Right kidney (tissue), 1 donor: ENCODE measurements at regions not wholly inside any gene's neighbourhood (a gene's known extent, or its start where the extent isn't known, plus 50 kb on each side); places are given as distances from the start of the nearest gene placed in this dataset.

Experiments used
- DNase-seq: peaks from one replicate; pipeline ENCODE4 v3.0.0-alpha.2; 2016

DNA sequence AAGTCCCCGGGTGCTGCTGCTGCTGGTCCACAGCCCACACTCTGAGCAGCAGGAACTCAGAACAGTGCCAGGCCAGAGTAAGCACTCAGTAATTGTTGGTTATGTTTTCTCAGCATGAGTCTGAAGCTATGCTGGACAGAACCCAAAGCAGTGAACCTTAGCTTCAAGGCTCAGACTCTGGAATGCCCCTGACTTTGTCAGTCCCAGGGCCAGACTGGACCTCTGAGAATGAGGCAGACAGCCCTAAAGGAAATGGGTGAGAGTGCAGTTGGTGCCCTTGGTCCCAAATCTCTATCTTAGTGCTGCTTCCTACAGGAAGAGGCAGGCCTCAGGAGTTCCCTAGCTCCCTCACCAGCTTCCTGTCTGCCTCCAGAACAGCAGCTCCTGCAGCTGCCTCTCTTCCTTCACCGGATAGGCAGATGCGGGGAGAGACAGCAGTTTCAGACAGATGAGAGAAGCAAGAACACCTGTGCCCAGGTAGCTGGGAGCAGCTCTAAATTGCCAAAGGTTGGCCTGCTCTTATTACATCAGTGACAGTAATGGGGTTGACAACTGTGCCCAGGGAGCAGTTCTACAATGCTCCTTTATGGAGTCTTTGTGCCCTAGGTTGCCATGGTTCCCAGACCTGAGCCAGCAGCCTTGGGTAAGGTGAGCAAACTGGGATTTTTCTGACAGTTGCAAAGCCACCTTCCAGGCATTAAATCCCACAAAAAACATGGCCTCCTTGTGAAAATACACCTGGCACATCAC lies 82.2 kb upstream of the CXCL14 start:
- peak; percentile 23 for DNase-seq

DNA sequence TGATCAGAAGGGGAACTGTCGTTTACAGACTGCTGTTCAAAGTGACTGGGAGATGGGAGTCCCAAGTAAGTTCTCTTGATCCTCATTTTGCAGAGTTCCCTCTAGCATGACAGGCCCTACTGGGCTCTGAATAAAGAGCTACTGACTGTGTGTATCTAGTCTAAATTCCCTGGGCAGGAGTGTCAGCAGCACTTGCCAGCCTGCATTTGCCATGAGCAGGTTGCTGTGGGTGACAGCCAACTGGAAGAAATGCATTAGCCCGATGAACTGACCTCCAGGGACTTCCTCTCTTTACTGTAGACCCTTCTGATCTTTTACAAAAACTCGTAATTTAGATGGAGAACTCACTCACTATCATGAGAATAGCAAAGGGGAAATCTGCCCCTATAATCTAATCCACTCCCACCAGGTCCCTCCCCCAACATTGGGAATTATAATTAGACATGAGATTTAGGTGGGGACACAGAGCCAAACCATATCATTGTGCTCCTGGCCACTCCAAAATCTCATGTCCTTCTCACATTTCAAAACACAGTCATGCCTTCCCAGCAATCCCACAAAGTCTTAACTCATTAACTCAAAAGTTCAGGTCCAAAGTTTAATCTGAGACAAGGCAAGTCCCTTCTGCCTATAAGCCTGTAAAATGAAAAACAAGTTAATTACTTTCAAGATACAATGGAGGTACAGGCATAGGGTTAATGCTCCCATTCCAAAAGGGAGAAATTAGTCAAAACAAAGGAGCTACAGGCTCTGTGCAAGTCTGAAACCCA lies 78.9 kb upstream of the CXCL14 start:
- no peak for DNase-seq

DNA sequence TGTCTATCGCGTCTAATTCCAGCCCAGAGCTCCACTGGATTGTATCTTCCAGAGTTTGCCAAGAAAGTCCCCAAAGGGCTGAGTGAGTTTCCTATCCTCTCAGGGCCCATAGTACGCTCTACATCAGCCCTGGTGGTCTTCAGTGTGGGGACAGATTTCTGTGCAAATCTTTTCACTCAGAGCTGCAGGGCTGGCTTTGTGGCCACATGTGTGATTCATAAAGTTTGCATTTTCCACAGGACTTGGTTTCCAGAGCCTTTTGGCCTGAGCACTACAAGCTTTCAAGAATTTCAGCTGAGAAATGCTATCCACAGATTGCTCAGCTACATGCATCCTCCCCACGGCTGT lies 76.7 kb upstream of the CXCL14 start:
- no peak for DNase-seq

DNA sequence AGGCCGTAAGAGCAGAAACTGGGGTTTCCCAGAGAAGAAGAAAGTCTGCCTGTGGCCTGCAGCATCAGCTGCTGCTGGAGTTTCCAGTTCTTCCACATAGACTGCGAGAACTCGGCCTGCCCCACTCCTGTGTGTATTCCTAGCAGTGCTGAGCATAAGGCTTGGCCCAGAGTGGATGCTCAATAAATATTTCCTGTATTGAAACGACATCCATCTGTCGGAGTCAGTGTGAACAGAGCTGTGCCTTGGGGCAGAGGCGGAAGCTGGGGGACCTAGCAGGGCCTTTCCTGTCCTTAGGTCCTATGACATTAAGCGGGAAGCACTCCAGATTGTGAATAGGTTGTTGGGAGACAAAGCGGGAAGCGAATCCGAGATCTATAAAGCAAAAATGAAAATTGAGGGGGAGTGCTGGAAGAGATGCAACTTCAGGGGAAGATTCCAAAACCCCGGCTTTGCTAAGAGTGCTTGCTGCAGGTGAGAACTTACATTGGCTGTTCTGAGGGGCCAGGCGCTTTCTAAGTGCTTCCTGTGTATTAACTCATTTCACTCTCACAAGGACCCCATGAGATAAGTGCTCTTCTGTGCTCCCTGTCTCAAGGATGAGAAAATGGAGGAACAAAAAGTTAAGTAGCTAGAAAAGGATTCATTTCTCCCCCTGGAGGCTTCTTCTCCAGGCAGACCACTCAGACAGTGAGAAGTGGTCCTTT lies 76.1 kb upstream of the CXCL14 start:
- DNase-seq = no peak

DNA sequence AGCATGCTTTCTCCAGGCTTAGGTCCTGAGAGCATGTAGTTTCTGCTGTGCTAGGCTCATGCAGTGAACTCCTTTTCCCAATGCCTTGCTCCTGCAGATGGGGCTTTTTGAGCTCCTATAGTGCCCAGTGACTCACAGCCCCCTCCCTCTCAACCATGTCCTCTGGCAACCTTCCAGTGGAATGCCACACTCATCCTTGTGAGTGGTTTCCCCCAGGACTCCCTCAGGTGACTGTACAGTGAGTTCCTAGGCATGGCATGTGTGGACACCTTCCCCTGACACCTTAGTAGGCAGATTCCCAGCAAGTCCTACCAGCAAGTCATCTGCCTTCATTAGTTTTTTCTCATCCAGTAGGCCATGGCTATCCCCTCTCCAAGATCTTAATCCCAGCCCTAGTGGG lies 72.4 kb upstream of the CXCL14 start:
- no peak for DNase-seq

DNA sequence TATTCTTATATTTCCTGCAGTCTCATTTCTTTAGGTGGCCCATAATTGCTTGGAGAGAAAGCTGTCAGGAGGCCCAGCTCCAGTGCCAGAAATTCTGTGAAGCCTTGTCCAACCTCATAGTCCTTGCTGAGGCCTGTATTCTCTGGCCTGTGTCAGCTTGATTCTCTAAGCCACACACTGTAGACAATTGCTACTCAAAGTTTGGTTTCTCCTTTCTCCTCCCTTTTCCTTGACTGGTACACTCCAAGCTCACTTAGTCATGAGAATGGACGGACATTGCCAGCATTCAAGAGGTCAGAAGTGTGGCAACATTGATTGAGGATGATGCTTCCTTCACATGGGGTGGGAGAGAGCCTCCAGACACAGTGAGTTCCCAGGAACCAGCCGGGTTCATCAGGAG lies 71.3 kb upstream of the CXCL14 start:
- no peak for DNase-seq

DNA sequence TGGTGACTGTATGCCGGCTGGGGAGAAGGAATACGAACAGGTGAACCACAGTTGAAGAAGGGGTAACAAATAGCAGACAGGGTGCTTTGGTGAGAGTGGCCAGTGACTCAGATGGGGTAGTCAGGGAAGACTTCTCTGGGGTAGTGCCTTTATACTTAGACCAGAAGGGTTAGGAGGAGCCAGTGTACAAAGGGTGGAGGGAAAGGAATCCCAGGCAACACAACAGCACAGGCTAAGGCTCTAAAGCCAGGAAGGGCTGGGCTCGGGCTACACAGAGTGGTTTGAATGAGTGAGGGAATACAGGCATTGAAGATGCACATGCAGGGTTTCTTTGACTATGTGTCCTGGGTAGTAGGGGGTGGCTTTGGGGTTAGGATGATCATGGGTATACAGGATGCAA lies 70.6 kb upstream of the CXCL14 start:
- DNase-seq = no peak

DNA sequence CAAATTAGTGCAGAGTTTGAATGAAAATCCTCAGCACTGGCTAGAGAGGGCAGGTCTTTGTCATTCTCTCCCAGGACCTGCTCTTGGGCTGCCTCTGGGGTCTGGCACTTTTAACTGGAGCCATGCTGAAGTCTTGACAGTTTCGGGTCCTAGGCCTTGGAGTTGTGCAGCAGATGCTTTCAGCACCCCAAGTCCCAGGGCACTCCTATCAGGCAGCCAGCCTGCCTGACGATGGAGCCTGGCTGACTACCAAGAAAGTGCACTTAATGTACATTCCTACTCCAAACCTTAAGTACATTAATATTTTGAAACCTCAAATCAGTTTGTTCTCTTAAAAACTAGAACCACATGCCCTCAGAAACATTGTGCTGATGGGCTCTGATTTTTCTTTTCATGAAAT lies 69.3 kb upstream of the CXCL14 start:
- no peak for DNase-seq

DNA sequence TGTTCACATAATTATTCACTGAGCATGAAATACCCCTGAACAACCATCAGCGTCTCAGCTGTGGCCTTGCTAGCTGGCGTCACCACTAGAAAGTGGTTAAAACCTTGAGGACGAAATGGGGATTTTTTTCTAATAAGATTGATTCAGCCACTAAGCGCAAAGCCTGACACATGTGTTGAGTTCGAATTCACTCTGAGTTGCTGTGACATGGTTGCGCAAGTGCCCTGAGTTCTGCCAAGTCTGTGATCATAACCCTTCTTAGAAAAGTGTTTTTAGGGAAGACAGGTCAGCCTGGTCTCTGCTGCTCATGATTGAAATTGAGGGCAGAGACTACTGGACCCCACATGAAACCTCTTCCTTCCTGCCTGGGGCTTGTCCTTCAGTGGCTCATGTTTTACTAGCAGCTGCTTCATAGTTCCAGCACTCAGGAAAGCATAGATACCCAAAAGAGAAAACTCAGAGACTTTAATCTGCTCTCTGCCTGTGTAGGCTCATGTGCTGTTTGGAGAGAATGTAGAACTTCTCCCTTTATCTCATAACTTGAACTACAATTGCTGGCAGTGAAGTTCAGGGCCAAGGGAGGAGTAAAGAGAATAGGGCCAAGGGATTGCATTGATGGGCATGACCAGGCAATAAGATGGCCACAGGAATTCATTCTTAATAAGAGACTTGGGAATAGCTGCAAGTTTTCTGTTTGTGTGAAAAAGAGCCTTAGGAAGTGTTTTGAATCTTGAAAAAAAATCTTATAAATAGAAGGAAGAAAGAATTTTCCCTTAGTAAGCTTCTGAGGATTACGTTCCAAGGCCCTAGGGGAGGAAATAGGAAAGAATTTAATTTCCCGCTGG lies 66.8 kb upstream of the CXCL14 start:
- no peak for DNase-seq

DNA sequence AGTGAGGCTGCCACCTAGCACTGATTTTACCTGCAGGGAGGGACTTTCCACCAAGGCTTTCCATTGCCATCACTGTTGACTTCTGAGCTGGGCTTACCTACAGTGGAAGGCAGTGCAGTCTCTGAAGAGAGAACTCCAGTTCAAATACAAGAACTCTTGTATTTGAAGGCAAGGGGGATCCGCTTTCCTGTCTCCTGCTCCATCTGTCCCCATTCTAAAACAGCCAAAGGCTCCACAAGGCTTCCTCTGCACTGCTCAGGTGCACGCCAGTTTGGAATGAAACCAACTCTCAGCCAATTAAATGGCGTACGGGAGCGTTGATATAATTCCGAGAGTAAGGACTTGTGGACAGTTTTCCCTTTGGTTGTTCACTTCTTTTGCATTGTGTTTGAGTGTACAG lies 66.0 kb upstream of the CXCL14 start:
- no peak for DNase-seq

DNA sequence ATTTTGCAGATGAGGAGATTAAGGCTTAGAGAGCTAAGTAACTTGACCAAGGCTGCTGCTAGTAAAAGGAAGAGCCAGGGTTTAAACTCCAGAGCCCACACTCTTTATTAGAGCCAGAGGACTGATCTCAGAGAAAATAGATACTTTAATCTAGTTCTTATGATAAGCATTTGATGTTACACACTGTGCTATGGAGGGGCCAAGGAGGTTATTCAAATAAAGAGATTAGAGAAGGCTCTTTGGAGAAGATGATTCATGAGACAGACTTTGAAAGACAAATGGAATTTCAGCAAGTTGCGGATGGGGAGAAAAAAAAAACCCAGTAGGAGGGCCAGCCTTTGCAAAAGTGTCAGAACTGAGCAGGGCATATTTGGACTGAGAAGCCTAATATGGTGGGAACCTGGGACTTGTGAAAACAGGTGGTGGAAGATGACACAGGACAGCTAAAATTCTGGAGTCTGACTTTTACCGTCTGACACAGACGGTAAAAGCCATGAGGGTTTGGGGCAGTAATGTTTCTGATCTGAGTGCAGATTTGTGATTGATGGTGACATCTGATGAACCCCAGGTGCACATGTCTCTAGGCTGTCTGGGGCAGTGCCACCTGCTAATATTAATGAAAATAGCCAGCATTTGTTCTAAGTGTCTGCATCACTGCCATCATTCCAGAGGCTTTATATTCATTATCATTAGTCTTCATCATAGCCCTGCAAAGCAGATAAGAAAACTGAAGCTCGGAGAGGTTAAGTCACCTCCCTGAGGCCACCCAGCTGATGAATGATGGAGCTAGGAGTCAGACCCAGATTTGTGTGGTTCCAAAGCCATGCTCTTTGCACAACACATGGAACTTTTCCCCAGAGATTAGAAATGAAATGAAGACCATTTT lies 65.3 kb upstream of the CXCL14 start:
- no peak for DNase-seq

DNA sequence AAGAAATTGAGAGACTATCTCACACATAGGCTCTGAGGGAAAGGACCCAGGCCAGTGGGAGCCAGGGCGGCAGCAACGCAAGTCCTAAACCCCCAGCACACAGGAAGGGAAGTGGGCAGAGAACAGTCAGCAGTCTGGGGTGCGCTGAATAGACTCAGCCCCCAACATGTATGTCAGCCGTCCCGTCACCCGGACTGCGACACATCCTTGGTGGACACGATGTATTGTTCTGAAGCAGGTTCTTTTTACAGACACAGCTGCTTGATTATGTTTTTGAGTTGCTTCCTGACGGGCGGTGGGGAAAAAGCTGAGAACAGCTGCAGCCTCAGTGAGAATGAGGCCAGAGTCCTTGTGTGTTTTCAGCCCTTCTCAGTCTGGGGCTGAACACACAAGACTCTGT lies 64.1 kb upstream of the CXCL14 start:
- DNase-seq = no peak

DNA sequence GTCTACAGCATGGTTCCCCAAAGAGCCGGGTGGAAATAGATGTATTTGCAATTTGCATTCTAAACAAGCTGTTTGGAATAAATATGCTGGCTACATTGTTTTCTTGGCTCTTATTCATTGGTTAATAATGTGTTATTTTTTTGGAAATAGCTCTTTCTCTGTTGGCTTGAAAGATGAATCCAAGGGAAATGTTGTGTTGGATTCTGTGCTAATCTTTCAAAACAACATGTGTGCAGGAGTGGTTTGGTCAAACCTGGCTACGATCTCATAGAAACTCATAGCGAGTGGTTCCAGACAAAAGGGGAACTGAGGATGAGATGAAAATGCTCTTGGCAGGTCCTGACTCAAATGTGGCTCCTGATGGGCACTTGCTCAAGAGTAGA lies 63.7 kb upstream of the CXCL14 start:
- DNase-seq = no peak

DNA sequence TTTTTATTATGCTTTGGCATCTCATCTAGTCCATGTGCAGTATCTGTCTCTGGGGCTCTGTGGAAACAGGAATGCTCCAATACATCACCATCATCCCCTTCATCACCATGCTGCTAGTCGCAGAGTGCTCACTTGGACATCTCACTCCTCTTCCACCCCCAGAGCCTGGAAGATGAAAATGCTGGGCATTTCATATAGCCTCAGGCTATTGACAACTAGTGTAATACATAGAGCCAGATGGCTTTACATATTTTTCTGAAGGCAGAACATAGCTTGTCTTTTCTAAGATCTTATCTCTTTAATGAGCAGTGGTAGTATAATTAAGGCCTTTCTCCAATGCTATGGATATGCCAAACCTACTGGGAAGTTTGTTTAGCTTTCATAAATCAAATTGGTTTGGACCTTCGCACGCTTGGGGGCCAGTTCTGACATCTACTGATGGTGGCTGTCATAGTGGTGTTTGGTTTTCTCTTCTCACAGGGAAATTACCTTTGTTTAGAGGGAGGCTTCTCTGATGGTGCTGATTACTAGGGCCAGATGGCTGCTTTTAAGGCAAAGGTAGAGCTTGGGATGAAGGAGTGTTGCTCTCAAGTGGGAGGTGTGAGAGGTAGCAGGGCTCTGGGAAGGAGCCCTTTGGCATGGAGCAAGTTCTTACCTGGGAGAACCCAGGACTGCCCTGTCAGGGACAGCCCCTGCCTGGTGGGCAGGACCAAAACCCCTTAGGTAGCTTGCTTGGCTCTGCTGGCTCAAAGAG lies 63.1 kb upstream of the CXCL14 start:
- no peak for DNase-seq

DNA sequence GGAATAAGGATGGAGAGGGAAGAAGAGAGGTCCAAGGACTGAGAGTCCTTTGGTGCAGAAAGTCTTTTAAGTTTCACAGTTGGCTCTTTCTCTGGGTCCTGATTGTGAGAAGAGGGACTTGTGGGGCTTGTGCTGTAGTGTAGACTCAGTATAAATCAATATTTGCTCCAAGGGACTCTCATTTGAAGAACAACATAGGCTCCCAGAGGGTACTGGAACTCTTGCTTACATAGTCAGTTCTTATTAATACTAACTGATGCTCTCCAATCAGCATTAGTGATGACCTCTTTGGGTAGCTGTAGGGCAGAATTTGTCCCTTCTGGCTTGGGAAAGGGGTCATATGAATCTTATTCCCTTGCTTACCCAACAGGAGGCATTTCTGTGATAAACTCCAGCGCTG lies 62.5 kb upstream of the CXCL14 start:
- DNase-seq = no peak

DNA sequence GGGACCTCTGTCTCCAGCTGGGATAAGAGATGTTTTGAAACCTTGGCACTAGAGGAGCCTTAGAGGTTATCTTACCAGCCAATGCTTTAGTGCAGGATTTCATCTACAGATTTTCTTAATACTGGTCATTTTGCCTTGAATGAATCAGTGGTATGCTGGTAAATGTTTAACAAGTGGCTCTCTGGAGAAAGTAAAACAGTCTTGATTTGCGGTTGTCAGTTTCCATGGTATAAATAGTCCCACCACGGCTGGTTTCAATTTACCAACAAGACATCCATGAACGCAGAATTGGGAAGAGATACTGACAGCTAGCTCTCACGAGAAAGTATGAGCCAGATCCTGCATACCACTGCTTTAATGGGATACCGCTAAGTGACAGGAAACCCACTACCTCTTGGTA lies 56.7 kb upstream of the CXCL14 start:
- no peak for DNase-seq

DNA sequence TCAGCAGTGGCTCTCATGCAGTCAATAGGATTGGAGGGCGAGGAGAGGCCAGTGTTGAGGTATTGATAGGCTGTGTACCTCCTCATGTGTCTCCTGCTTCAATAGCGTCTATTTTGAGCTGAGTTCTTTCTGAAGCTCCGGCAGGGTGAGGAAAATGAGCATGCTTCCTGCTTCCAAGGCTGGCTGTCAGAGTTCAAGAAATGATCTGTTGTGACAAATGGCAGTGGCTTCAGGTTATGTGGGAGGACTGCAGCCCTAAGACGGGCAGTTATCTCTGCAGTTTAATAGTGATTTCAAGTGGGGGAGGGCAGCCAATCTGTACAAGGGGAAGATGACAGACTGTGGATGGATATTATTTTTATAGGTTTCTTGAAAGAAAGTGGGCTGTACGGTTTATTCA lies 54.0 kb upstream of the CXCL14 start:
- no peak for DNase-seq

DNA sequence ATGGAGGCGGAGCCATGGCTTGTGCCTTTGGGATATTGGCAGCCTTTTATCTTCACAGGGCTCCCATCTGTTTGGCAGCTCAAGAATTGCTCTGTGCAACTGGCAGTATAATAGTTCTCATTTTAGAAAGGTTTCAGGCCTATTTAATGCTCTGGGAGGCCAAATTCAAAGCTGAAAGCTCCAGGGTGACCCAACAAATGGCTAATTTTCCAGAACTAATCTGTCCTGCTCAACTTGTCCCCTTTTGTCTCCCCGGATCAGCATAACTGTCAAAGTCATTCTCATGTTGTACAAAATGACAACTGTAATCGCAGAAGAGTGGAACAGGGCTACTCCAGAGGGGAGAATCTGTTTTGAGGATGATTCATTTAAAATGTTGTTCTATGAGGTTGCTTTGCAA lies 52.6 kb upstream of the CXCL14 start:
- no peak for DNase-seq

DNA sequence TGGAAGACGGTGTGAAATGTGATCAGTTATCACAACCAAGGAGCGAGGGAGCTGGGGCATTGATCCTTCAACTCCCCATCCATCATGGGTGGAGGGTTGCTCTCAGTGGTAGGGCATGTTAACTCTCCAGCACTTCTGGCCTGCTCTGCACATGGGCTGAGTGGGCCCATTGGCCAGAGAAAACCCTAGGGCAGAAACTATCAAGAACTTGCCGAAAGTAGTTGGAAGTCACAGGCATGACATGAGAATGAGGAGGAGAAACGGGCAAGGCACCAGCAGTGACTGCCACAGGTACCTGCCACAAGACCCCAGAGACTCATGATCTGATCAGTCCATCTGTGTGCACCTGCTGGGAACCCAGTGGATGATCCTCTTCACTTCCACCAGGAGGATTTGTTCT lies 50.9 kb upstream of the CXCL14 start:
- no peak for DNase-seq

DNA sequence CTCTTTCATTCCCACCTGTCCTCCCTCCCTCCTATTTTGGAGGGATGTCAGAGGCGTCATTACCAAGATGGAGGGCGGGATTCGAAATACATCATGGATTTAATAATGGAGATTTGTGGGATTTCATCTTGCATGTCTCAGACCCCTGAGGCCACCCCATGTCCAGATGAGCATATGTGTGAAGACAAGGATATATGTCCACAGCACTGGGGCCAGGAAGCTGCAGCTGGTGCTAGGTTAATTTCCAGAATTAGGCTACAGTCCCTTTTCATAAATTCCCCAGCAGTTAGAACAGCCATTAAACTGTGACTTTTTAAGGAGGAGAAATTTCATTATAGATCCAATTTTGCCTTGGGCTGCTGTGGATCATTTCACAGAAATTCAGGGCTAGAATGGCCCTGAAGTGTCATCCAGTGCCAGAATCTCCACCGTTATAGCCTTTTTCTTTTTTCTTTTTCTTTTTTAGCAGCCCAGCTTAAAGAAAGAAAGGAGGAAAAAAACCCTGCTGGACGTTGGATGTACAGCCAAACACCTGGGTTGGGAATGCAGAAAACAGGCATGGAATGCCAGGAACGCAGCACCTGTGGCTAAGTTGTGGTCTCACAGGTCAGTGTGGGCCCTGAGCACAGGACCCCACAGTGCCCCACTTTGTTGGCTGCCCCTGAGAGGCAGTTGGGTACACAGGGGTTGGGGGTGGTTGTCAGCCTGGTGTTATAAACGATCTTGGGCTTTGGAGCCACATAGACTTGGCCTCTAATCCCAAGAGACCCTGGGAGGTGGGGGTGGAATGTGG lies 50.2 kb upstream of the CXCL14 start:
- DNase-seq = no peak
